Psoas muscle (tissue), 7 donors: ENCODE measurements at regions not wholly inside any gene's neighbourhood (a gene's known extent, or its start where the extent isn't known, plus 50 kb on each side); places are given as distances from the start of the nearest gene placed in this dataset.
A peak's percentile ranks its signal among the peaks of the same experiment; 100 is the strongest.
"Not testable (repeated sequence)": the region's sequence is repeated elsewhere in the genome, so short reads cannot be mapped to it uniquely, and the experiment has no call there.

ENCODE experiments used
- ATAC-seq, 4 donors: fragments of 200-7000 bp; cut with Tn5 transposase; one replicate each; pipeline ENCODE4 v1.9.1; 2020; ENCODE audit warnings: moderate library complexity in 3 of 4, mild to moderate bottlenecking in 2 of 4
- DNase-seq, 2 donors: peaks; one replicate each; pipeline ENCODE4 v3.0.0-alpha.2; 2020
- H3K27ac ChIP-seq: fragments of 200-600 bp; one replicate; pipeline ENCODE4 v1.8.0; 2022
- H3K27me3 ChIP-seq, 3 donors: fragments of 200-600 bp in 1 of 3; one replicate each; pipeline versions ENCODE4 v1.6.1 to v1.8.0; 2013 to 2022; ENCODE audit warnings: low read length in 2 of 3, mild to moderate bottlenecking in 2 of 3, moderate library complexity in 1 of 3; ENCODE audit not compliant: insufficient read depth in 3 of 3
- H3K36me3 ChIP-seq, 2 donors: fragments of 200-600 bp in 1 of 2; one replicate each; pipeline versions ENCODE4 v1.6.1 to v1.8.0; 2013 to 2022; ENCODE audit warnings: low read depth in 1 of 2, mild to moderate bottlenecking in 1 of 2, moderate library complexity in 1 of 2; ENCODE audit not compliant: insufficient read depth in 1 of 2
- H3K4me1 ChIP-seq: fragments of 200-600 bp; one replicate; pipeline ENCODE4 v1.8.0; 2022
- H3K4me3 ChIP-seq: fragments of 200-600 bp; one replicate; pipeline ENCODE4 v1.8.0; 2022; ENCODE audit warnings: mild to moderate bottlenecking
- H3K9me3 ChIP-seq: fragments of 200-600 bp; one replicate; pipeline ENCODE4 v1.8.0; 2022
- WGBS, 3 donors: extraction: QIAGEN DNeasy Blood & Tissue Kit; methylation state at CpG; one replicate each; pipeline versions ENCODE4 v1.1.6 to v1.1.7; 2013; 5-methylcytosine and 5-hydroxymethylcytosine counted together
- intact Hi-C, 2 donors: fragments of 100-400 bp; cut with DNase I; formaldehyde crosslinking; loops; one replicate each; pipeline versions ENCODE4 v1.11.0 to v1.14.2; 2022
- TF ChIP-seq, protein P1 (sequence below): fragments of 200-600 bp; IDR thresholded peaks from one replicate; pipeline ENCODE4 v1.8.0; 2022; ENCODE audit warnings: antibody characterized with exemption
- donor health status: healthy with polysubstance abuse.
- donor health status: DM: no; HTN: no; CAD: no; lungs with moderate emphysema.
- donor health status: Bipolar disorder and iron deficiency.
- donor health status: healthy.
- donor health status: DM: yes; HTN: yes; CAD: no.
- donor health status: DM: no; HTN: no; CAD: no.
- donor health status: DM: yes; HTN: yes; CAD: no.

DNA sequence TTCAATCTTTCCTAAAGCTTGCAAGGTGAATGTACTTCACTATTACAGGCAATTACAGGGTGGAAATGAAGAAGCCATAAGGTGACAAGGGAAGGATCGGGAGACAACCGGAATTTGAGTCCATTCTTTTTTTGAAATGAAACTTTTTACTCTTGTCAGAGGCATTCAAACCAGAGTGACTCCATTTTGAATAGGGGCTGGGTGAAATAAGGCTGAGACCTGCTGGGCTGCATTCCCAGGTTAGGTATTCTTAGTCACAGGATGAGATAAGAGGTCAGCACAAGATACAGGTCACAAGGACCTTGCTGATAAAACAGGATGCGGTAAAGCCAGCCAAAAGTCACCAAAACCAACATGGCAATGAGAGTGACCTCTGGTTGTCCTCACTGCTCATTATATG is 363.3 kb downstream of the TYW1 start:
- Histone ChIP-seq H3K4me3 (no peak overlapping the region), H3K9me3 (no peaks in the 10 kb centered on the region), H3K4me1 (no peaks in the 10 kb centered on the region), H3K36me3 (peaks cover 0 to 43% of the 10 kb centered on the region in 2 donors), H3K27me3 (no peaks in the 10 kb centered on the region), H3K27ac (no peak overlapping the region)
- TF ChIP-seq, protein P1, sequence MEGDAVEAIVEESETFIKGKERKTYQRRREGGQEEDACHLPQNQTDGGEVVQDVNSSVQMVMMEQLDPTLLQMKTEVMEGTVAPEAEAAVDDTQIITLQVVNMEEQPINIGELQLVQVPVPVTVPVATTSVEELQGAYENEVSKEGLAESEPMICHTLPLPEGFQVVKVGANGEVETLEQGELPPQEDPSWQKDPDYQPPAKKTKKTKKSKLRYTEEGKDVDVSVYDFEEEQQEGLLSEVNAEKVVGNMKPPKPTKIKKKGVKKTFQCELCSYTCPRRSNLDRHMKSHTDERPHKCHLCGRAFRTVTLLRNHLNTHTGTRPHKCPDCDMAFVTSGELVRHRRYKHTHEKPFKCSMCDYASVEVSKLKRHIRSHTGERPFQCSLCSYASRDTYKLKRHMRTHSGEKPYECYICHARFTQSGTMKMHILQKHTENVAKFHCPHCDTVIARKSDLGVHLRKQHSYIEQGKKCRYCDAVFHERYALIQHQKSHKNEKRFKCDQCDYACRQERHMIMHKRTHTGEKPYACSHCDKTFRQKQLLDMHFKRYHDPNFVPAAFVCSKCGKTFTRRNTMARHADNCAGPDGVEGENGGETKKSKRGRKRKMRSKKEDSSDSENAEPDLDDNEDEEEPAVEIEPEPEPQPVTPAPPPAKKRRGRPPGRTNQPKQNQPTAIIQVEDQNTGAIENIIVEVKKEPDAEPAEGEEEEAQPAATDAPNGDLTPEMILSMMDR: no peak
- DNase-seq: no peak
- 46 to 78% (median 54%) methylated on average over 3 of the region's 3 CpGs for WGBS, 3 donors
- no peak for ATAC-seq
- intact Hi-C loops: no loop called here

DNA sequence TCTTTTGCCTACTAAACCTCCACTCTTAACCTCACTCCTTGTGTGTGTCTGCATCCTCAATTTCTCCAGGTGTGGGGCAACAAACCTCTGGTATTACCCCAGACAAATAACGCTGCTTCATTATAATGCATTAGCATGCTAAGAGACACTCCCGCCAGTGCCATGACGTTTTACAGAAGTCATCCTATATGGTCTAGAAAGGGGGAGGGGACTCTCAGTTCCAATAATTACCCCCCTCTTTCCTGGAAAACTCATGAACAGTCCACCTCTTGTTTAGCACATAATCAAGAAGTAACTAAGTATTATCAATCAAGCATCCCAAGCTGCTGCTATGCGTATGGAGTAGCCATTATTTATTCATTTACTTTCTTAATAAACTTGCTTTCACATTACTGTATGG is 364.5 kb downstream of the TYW1 start:
- Histone ChIP-seq H3K27me3 (no peaks in the 10 kb centered on the region), H3K4me1 (no peaks in the 10 kb centered on the region), H3K4me3 (no peak overlapping the region), H3K9me3 (no peaks in the 10 kb centered on the region), H3K36me3 (peaks cover 0 to 38% of the 10 kb centered on the region in 2 donors), H3K27ac (no peak overlapping the region)
- TF ChIP-seq, protein P1: no peak
- WGBS, 3 donors: 61 to 78% (median 62%) methylated on average over 4 of the region's 4 CpGs
- ATAC-seq (no peak), DNase-seq (no peak)
- intact Hi-C loops: no loop called here

DNA sequence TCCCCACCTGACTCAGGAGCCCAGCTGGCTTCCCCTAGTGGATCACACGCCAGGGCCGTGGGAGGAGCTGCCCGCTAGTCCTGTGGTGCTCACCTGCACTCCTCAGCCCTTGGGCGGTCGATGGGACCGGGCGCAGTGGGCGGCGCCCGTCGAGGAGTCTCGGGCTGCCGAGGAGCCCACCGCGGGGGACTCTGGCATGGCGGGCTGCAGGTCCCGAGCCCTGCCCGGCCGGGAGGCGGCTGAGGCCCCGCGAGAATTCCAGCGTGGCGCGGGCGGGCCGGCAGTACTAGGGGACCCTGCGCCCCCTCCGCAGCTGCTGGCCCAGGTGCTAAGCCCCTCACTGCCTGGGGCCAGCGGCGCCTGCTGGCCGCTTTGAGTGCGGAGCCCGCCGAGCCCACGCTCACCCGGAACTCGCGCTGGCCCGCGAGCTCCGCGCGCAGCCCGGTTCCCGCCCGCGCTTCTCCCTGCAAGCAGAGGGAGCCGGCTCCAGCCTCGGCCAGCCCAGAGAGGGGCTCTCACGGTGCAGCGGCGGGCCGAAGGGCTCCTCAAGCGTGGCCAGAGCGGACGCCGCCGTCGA is 367.9 kb downstream of the TYW1 start:
- H3K9me3 ChIP-seq: no peaks in the 10 kb centered on the region
- H3K27me3 ChIP-seq: no peaks in the 10 kb centered on the region
- 41 to 63% (median 57%) methylated on average over 47 to 60 of the region's 60 CpGs for WGBS, 3 donors
- ATAC-seq (peak; percentile 29 to 47 (median 34)), DNase-seq (peak in 1 of 2 donors; percentile 68)
- H3K4me3 ChIP-seq: no peak overlapping the region
- peak overlapping the region; percentile 41 for H3K27ac ChIP-seq
- no peaks in the 10 kb centered on the region for H3K4me1 ChIP-seq
- TF ChIP-seq, protein P1: no peak
- intact Hi-C loops: loop anchor here in 1 of 2 donors (5.0 kb wide), 1 partner anchor 53 kb away; no protein-coding TSS in a partner anchor
- peaks cover 0 to 21% of the 10 kb centered on the region in 2 donors for H3K36me3 ChIP-seq

DNA sequence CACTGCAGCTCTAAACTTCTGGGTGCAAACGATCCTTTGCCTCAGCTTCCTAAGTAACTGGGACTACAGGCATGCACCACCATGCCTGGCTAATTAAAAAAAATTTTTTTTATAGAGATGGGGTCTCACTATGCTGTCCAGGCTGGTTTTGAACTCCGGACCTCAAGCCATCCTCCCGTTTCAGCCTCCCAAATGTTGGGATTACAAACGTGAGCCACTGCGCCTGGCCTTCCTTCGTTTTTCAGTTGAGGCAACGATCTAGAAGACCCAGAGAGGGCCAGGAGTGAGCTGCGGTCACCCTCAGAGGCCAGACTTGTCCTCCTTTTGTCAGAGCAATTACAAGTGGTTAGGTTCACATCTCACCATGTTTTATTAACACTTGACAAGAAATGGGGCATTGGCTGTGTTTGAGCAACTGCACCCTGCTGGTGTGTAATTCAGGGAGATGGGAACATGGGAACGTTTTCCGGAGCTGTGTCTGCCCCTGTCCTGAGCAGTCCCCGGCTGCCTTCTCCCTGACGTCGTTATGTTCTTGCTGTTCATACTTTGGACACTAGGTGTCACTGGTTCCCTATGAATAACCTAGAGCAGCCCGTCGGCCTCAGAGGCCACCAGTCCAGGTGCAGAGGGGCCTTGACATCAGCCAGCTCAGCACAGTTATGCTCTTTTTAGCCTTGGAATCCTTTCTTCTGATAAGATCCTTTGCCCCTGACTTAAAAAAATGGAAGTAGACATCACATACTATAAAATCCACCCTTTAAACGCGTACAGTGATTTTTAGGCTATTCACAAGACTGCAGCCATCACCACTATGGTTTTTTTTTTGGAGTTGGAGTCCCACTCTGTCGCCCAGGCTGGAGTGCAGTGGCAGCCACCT is 375.0 kb downstream of the TYW1 start:
- Histone ChIP-seq H3K4me3 (no peak overlapping the region), H3K36me3 (no peaks in the 10 kb centered on the region), H3K9me3 (no peaks in the 10 kb centered on the region), H3K4me1 (no peaks in the 10 kb centered on the region), H3K27ac (no peak overlapping the region), H3K27me3 (no peaks in the 10 kb centered on the region)
- DNase-seq: peak; percentile 26 to 59
- peak; percentile 74 to 89 (median 78) for ATAC-seq
- intact Hi-C loops: no loop called here
- TF ChIP-seq, protein P1: peak; percentile 82
- 32 to 36% (median 34%) methylated on average over 18 of the region's 18 CpGs for WGBS, 3 donors

DNA sequence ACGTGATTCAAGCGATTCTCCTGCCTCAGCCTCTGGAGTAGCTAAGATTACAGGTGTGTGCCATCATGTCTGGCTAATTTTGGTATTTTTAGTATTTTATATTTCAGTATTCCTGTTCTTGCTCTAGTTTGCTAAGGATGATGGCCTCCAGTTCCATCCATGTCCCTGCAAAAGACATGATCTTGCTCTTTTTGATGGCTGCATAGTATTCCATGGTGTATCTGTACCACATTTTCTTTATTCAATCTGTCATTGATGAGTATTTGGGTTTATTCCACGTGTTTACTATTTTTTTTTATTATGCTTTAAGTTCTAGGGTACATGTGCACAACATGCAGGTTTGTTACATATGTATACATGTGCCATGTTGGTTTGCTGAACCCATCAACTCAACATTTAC is 376.8 kb downstream of the TYW1 start:
- H3K9me3 ChIP-seq, DNase-seq, H3K27ac ChIP-seq, ATAC-seq, H3K4me1 ChIP-seq, intact Hi-C loops, H3K4me3 ChIP-seq, H3K36me3 ChIP-seq, H3K27me3 ChIP-seq: not testable (repeated sequence)
- WGBS, 3 donors: 58 to 77% (median 74%) methylated on average over 3 of the region's 3 CpGs
